ACC112 (cell line): ENCODE measurements at regions not wholly inside any gene's neighbourhood (a gene's known extent, or its start where the extent isn't known, plus 50 kb on each side); places are given as distances from the start of the nearest gene placed in this dataset.

Experiments
- H2AFZ ChIP-seq: fragments of 200-600 bp; sonication (generic); one replicate; pipeline ENCODE4 v1.6.0; 2017; ENCODE audit warnings: antibody characterized with exemption, low read length; ENCODE audit not compliant: unreplicated experiment
- H3K27ac ChIP-seq: fragments of 200-600 bp; sonication (generic); 2 replicates; pipeline ENCODE4 v1.5.1; 2014; ENCODE audit warnings: low read depth, mild to moderate bottlenecking, antibody characterized with exemption, low read length, moderate library complexity
- H3K27me3 ChIP-seq: fragments of 200-600 bp; sonication (generic); 2 replicates; pipeline ENCODE4 v1.6.1; 2014; ENCODE audit warnings: mild to moderate bottlenecking, antibody characterized with exemption, low read length, moderate library complexity, mixed read lengths; ENCODE audit not compliant: insufficient read depth
- H3K36me3 ChIP-seq: fragments of 200-600 bp; sonication (generic); 2 replicates; pipeline ENCODE4 v1.6.1; 2016; ENCODE audit warnings: mild to moderate bottlenecking, antibody characterized with exemption, low read length, moderate library complexity, mixed read lengths; ENCODE audit not compliant: insufficient read depth
- H3K4me1 ChIP-seq: fragments of 200-600 bp; sonication (generic); one replicate; pipeline ENCODE4 v1.6.1; 2016; ENCODE audit warnings: low read length, mixed read lengths; ENCODE audit not compliant: insufficient read depth, unreplicated experiment, control insufficient read depth
- H3K4me3 ChIP-seq: fragments of 200-600 bp; sonication (generic); 2 replicates; pipeline ENCODE4 v1.5.1; 2014; ENCODE audit warnings: mild to moderate bottlenecking, low read depth, low read length
- H3K79me2 ChIP-seq: fragments of 200-600 bp; sonication (generic); one replicate; pipeline ENCODE4 v1.6.0; 2016; ENCODE audit warnings: low read length; ENCODE audit not compliant: control insufficient read depth, unreplicated experiment, insufficient read depth

DNA sequence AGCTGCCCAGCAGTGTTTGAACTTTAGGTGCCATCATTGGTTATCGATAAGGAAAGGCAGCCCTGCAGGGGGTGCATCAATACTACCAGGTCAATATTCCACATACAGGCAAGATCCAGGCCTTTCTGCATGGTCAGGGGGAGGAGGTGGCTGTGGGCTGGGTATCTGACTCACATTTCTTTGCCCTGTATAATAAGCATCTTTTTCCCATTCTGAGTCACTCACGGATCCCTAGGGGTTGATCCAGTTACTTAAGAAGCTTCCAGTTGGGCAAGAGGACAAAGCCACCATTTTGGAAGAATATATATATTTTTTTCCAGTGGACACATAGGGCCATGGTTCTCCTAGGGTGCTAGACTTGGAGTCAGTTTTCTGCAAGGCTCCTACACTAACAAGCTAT is 114.2 kb upstream of the HABP2 start:
- Histone ChIP-seq H3K4me3 (no peak overlapping the region), H2AFZ (no peak overlapping the region), H3K79me2 (no peaks in the 10 kb centered on the region), H3K4me1 (no peaks in the 10 kb centered on the region), H3K27me3 (peaks cover 45% of the 10 kb centered on the region), H3K27ac (no peak overlapping the region), H3K36me3 (no peaks in the 10 kb centered on the region)

GRCh38 chr10:113441220-113441619 is 111.6 kb upstream of the HABP2 start:
- no peak overlapping the region for H3K27ac ChIP-seq
- no peaks in the 10 kb centered on the region for H3K36me3 ChIP-seq
- H3K4me1 ChIP-seq: no peaks in the 10 kb centered on the region
- no peak overlapping the region for H2AFZ ChIP-seq
- H3K27me3 ChIP-seq: peaks cover 58% of the 10 kb centered on the region
- H3K4me3 ChIP-seq: no peak overlapping the region
- H3K79me2 ChIP-seq: no peaks in the 10 kb centered on the region

DNA sequence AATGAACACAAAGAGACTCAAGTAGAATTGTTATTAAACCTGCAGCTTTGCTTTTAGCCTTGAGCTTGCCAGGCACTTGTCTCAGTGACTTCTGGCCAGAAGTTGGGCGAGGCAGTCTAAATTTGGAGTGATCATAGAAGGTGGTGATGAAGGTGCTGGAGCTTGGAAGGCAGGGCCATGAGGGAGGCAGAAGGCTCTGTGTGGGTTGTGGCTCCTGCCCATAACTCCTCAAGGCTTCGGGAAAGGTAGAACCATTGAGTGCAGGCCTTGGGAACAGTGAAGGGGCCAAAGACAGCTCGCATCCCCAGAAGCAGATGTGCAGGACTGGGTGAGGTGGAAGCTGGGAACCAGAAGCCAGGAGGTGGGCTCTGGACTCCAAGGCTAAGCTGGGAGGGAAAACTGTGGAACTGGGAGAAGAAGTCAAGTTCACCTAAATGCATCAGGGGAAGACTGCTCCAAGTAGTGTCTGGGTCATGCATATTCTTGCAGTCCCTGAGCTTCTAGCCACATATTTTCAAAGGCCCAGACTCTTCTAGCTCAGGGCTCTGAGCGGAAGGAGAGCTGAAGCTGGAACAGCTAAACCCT is 111.1 kb upstream of the HABP2 start:
- no peak overlapping the region for H3K27ac ChIP-seq
- H3K36me3 ChIP-seq: no peaks in the 10 kb centered on the region
- no peak overlapping the region for H2AFZ ChIP-seq
- H3K4me1 ChIP-seq: no peaks in the 10 kb centered on the region
- peaks cover 57% of the 10 kb centered on the region for H3K27me3 ChIP-seq
- H3K4me3 ChIP-seq: no peak overlapping the region
- H3K79me2 ChIP-seq: no peaks in the 10 kb centered on the region

GRCh38 chr10:113442336-113442735 is 110.5 kb upstream of the HABP2 start:
- Histone ChIP-seq H3K4me3 (no peak overlapping the region), H3K36me3 (no peaks in the 10 kb centered on the region), H3K79me2 (no peaks in the 10 kb centered on the region)

GRCh38 chr10:113443141-113443925 is 109.5 kb upstream of the HABP2 start:
- no peaks in the 10 kb centered on the region for H3K36me3 ChIP-seq
- peaks cover 59% of the 10 kb centered on the region for H3K27me3 ChIP-seq
- H3K27ac ChIP-seq: no peak overlapping the region
- H2AFZ ChIP-seq: no peak overlapping the region
- no peaks in the 10 kb centered on the region for H3K79me2 ChIP-seq
- no peaks in the 10 kb centered on the region for H3K4me1 ChIP-seq
- no peak overlapping the region for H3K4me3 ChIP-seq

More at GRCh38 chr10:113442336-113442735, 110.5 kb upstream of the HABP2 start:
- Histone ChIP-seq H2AFZ (no peak overlapping the region), H3K27me3 (peaks cover 57% of the 10 kb centered on the region), H3K27ac (no peak overlapping the region), H3K4me1 (no peaks in the 10 kb centered on the region)

DNA sequence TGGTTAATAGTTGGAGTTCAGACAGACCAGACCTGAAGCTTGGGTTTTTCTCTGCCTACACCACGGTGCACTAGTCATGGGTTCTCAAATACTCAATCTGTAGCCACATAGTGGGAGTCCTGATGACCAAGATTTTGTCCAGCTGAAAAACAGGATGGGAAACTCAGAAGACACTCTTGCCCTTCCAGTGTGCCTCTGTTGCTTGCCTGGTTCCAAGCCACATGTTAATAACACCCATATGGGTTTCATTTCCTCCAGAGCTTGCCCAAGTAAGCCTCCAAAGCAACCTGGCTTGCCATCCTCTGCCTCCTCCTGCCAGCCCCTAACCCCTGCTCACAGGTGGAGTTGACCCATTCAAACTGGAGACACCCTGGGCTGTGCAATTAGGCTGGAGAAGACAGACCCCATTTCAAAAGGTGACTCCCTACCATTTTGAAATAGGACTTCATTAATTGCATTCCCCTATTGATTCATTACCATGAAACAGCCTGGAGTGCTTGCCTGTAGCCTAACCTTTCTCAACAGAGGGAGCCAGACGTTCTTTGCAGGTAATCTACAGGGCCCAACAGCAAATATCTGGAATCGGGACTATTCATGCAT is 108.0 kb upstream of the HABP2 start:
- H3K4me1 ChIP-seq: no peaks in the 10 kb centered on the region
- H3K36me3 ChIP-seq: no peaks in the 10 kb centered on the region
- H3K27ac ChIP-seq: no peak overlapping the region
- no peaks in the 10 kb centered on the region for H3K79me2 ChIP-seq
- H2AFZ ChIP-seq: no peak overlapping the region
- H3K27me3 ChIP-seq: peaks cover 74% of the 10 kb centered on the region
- no peak overlapping the region for H3K4me3 ChIP-seq

- Histone ChIP-seq H3K79me2 (no peaks in the 10 kb centered on the region), H3K4me3 (no peak overlapping the region), H3K27ac (no peak overlapping the region), H2AFZ (no peak overlapping the region), H3K4me1 (no peaks in the 10 kb centered on the region), H3K27me3 (peaks cover 79% of the 10 kb centered on the region), H3K36me3 (no peaks in the 10 kb centered on the region)
Observed at GRCh38 chr10:113445736-113446135, 107.1 kb upstream of the HABP2 start.

DNA sequence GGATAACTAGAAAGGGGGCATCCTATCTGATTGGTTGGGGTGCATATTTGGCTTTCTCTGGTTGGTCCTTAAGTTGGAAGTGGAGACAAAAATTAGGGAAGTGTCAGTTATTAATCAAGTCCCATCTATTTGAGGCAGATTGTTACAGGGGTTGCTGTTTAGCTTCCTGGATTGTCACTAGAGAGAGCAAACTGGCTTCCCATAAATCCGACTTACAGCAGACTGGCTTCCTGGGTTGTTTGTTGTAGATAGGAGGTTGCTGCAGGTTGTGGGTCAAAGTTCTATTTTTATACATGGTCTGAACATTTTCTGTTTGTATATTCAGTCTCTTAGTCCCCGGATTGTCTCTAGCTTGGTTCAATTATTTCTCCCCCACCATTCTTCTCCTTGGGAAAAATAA is 106.1 kb upstream of the HABP2 start:
- Histone ChIP-seq H3K4me3 (no peak overlapping the region), H3K27ac (no peak overlapping the region), H2AFZ (no peak overlapping the region), H3K36me3 (no peaks in the 10 kb centered on the region), H3K4me1 (no peaks in the 10 kb centered on the region), H3K79me2 (no peaks in the 10 kb centered on the region), H3K27me3 (peaks cover 88% of the 10 kb centered on the region)

GRCh38 chr10:113447278-113447677 is 105.6 kb upstream of the HABP2 start:
- Histone ChIP-seq H3K4me3 (no peak overlapping the region), H3K36me3 (no peaks in the 10 kb centered on the region), H3K27me3 (peaks cover 91% of the 10 kb centered on the region), H2AFZ (no peak overlapping the region), H3K4me1 (no peaks in the 10 kb centered on the region), H3K27ac (no peak overlapping the region), H3K79me2 (no peaks in the 10 kb centered on the region)

DNA sequence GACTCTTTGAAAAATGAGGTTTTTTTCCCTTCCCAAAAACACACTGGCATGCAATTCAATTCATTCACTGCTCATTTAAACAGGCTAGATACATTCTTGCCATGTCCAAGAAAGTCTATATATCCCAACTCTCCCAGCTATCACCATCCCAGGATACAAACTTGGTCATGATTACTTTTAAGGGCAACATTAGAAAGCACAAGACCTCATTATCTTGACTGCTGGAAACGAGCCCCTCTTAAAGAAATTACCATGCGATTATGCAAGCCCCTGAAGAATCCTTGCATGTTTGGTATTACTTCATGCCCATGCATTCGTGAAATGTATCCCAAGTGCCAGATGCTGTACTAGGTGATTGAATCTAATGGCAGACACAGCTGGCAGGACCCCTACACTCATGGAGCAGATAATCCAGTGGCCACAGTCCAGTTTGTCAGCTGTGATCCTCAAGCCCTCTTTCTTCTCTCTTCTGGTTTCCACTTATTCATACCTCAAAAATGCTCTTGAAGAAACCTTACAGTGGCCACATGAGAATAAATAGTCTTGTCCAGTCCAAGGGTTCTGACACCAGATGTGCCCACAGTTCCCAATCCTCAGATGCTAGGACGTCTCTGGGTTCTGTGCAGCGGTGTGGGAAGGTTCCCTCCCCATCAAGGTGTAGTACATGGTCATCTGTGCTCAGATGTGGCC is 103.7 kb upstream of the HABP2 start:
- no peaks in the 10 kb centered on the region for H3K4me1 ChIP-seq
- no peak overlapping the region for H3K27ac ChIP-seq
- no peak overlapping the region for H2AFZ ChIP-seq
- H3K36me3 ChIP-seq: no peaks in the 10 kb centered on the region
- peaks cover 91% of the 10 kb centered on the region for H3K27me3 ChIP-seq
- no peak overlapping the region for H3K4me3 ChIP-seq
- H3K79me2 ChIP-seq: no peaks in the 10 kb centered on the region
